GM12873 (cell line): ENCODE measurements at regions not wholly inside any gene's neighbourhood (a gene's known extent, or its start where the extent isn't known, plus 50 kb on each side); places are given as distances from the start of the nearest gene placed in this dataset.

ENCODE experiments used
- CTCF ChIP-seq: IDR thresholded peaks from 2 replicates; pipeline ENCODE4 v1.5.1; 2012; ENCODE audit warnings: low read depth, mild to moderate bottlenecking, moderate library complexity, low read length, control low read depth; ENCODE audit not compliant: insufficient read depth; ENCODE audit errors: missing control alignments

GRCh38 chr5:57408285-57408684 is 74.3 kb downstream of the ACTBL2 start:
- no peak for TF ChIP-seq CTCF

GRCh38 chr5:57407391-57407790 is 75.2 kb downstream of the ACTBL2 start:
- TF ChIP-seq CTCF: no peak

- no peak for TF ChIP-seq CTCF
Observed at GRCh38 chr5:57406641-57407040, 76.0 kb downstream of the ACTBL2 start.

- no peak for TF ChIP-seq CTCF
Observed at GRCh38 chr5:57405984-57406383, 76.6 kb downstream of the ACTBL2 start.

- TF ChIP-seq CTCF: no peak
Observed at GRCh38 chr5:57402761-57403160, 79.8 kb downstream of the ACTBL2 start.

GRCh38 chr5:57402348-57402747 is 80.3 kb downstream of the ACTBL2 start:
- no peak for TF ChIP-seq CTCF

GRCh38 chr5:57398413-57399093 is 84.1 kb downstream of the ACTBL2 start:
- TF ChIP-seq CTCF: no peak
